H9 (cell line): ENCODE measurements at regions not wholly inside any gene's neighbourhood (a gene's known extent, or its start where the extent isn't known, plus 50 kb on each side); places are given as distances from the start of the nearest gene placed in this dataset.
A peak's percentile ranks its signal among the peaks of the same experiment; 100 is the strongest.

Experiments used
- DNase-seq: peaks from one replicate; pipeline ENCODE4 v3.0.0-alpha.2; 2017
- H2AFZ ChIP-seq: one replicate; pipeline ENCODE4 v1.6.1; 2013; ENCODE audit warnings: mild to moderate bottlenecking, low read length, control low read depth, moderate library complexity
- H2AK5ac ChIP-seq: 2 replicates; pipeline ENCODE4 v1.6.1; 2013; ENCODE audit warnings: low read length, control low read depth, mixed read lengths; ENCODE audit not compliant: insufficient read length
- H2BK120ac ChIP-seq: one replicate; pipeline ENCODE4 v1.6.1; 2013; ENCODE audit warnings: low read depth, mild to moderate bottlenecking, low read length, control low read depth, inconsistent platforms; ENCODE audit not compliant: poor library complexity, severe bottlenecking
- H2BK12ac ChIP-seq: 2 replicates; pipeline ENCODE4 v1.6.1; 2013; ENCODE audit warnings: low read length, control low read depth, mixed read lengths, low read depth; ENCODE audit not compliant: insufficient read length
- H2BK15ac ChIP-seq: 2 replicates; pipeline ENCODE4 v1.6.1; 2013; ENCODE audit warnings: low read depth, low read length, control low read depth
- H2BK20ac ChIP-seq: one replicate; pipeline ENCODE4 v1.6.1; 2013; ENCODE audit warnings: low read depth, mild to moderate bottlenecking, low read length, control low read depth, inconsistent platforms; ENCODE audit not compliant: poor library complexity, severe bottlenecking
- H2BK5ac ChIP-seq: 2 replicates; pipeline ENCODE4 v1.6.1; 2013; ENCODE audit warnings: low read length, control low read depth, mixed read lengths; ENCODE audit not compliant: insufficient read length
- H3K14ac ChIP-seq: 2 replicates; pipeline ENCODE4 v1.6.1; 2013; ENCODE audit warnings: low read length, control low read depth; ENCODE audit not compliant: insufficient read depth
- H3K18ac ChIP-seq: 2 replicates; pipeline ENCODE4 v1.6.1; 2013; ENCODE audit warnings: low read depth, mild to moderate bottlenecking, mixed read lengths, low read length, control low read depth; ENCODE audit not compliant: insufficient read length
- H3K23ac ChIP-seq: 2 replicates; pipeline ENCODE4 v1.6.1; 2013; ENCODE audit warnings: low read length, control low read depth, mixed read lengths, low read depth; ENCODE audit not compliant: insufficient read length
- H3K23me2 ChIP-seq: 2 replicates; pipeline ENCODE4 v1.6.1; 2013; ENCODE audit warnings: low read depth, mild to moderate bottlenecking, mixed read lengths, low read length, control low read depth; ENCODE audit not compliant: insufficient read length, poor library complexity, severe bottlenecking
- H3K27ac ChIP-seq: 2 replicates; pipeline ENCODE4 v1.5.1; 2013; ENCODE audit warnings: low read length, control low read depth, mixed read lengths, low read depth; ENCODE audit not compliant: insufficient read length
- H3K27me3 ChIP-seq: 2 replicates; pipeline ENCODE4 v1.6.1; 2013; ENCODE audit warnings: low read length, control low read depth, inconsistent platforms; ENCODE audit not compliant: insufficient read depth
- H3K4ac ChIP-seq: 2 replicates; pipeline ENCODE4 v1.6.1; 2013; ENCODE audit warnings: low read depth, mild to moderate bottlenecking, control low read depth, inconsistent platforms, low read length, moderate library complexity
- H3K4me1 ChIP-seq: 2 replicates; pipeline ENCODE4 v1.6.1; 2013; ENCODE audit warnings: low read length, control low read depth, inconsistent platforms; ENCODE audit not compliant: insufficient read depth
- H3K4me2 ChIP-seq: 2 replicates; pipeline ENCODE4 v1.6.1; 2013; ENCODE audit warnings: low read length, control low read depth, mixed read lengths; ENCODE audit not compliant: insufficient read length, insufficient read depth
- H3K56ac ChIP-seq: 2 replicates; pipeline ENCODE4 v1.6.1; 2013; ENCODE audit warnings: low read depth, mild to moderate bottlenecking, mixed read lengths, low read length, control low read depth; ENCODE audit not compliant: insufficient read length
- H3K79me1 ChIP-seq: 2 replicates; pipeline ENCODE4 v1.6.1; 2013; ENCODE audit warnings: low read depth, mild to moderate bottlenecking, moderate library complexity, low read length, control low read depth, inconsistent platforms; ENCODE audit not compliant: insufficient read depth, poor library complexity, severe bottlenecking
- H3K79me2 ChIP-seq: 2 replicates; pipeline ENCODE4 v1.6.1; 2013; ENCODE audit warnings: low read length, control low read depth, inconsistent platforms; ENCODE audit not compliant: insufficient read depth
- H3K9ac ChIP-seq: 2 replicates; pipeline ENCODE4 v1.6.1; 2013; ENCODE audit warnings: low read length, control low read depth, mixed read lengths; ENCODE audit not compliant: insufficient read length; ENCODE audit errors: extremely low read depth
- H3K9me3 ChIP-seq: one replicate; pipeline ENCODE4 v1.6.1; 2013; ENCODE audit warnings: low read depth, low read length, inconsistent platforms; ENCODE audit not compliant: control insufficient read depth
- H3T11ph ChIP-seq: one replicate; pipeline ENCODE4 v1.6.1; 2013; ENCODE audit warnings: mild to moderate bottlenecking, low read length, control low read depth, inconsistent platforms
- H4K20me1 ChIP-seq: one replicate; pipeline ENCODE4 v1.6.1; 2013; ENCODE audit not compliant: control insufficient read depth, insufficient read length, insufficient read depth
- H4K5ac ChIP-seq: 2 replicates; pipeline ENCODE4 v1.6.1; 2013; ENCODE audit warnings: low read depth, mild to moderate bottlenecking, mixed read lengths, low read length, control low read depth; ENCODE audit not compliant: insufficient read length
- H4K8ac ChIP-seq: replicated peaks from 2 replicates; pipeline ENCODE4 v1.6.1; 2013; ENCODE audit warnings: low read length, control low read depth, mixed read lengths, low read depth; ENCODE audit not compliant: insufficient read length
- H4K91ac ChIP-seq: 2 replicates; pipeline ENCODE4 v1.6.1; 2013; ENCODE audit warnings: low read depth, mild to moderate bottlenecking, moderate library complexity, mixed read lengths, low read length, control low read depth; ENCODE audit not compliant: insufficient read length
- H3K27ac Mint-ChIP-seq, 3 experiments: 2 replicates in 2 of 3; 3 replicates in 1 of 3; pipeline ENCODE4 v1.8.0; 2020 to 2021; ENCODE audit warnings: mixed read lengths in 3 of 3, mild to moderate bottlenecking in 1 of 3, moderate library complexity in 1 of 3
- H3K27me3 Mint-ChIP-seq: 2 replicates; pipeline ENCODE4 v1.8.0; 2021; ENCODE audit warnings: low read depth, mild to moderate bottlenecking, moderate library complexity, mixed read lengths
- H3K36me3 Mint-ChIP-seq, 3 experiments: 2 replicates in 2 of 3; 3 replicates in 1 of 3; pipeline ENCODE4 v1.8.0; 2020 to 2021; ENCODE audit warnings: low read depth in 3 of 3, mixed read lengths in 3 of 3; ENCODE audit not compliant: insufficient read depth in 1 of 3
- H3K4me1 Mint-ChIP-seq, 2 experiments: 2 replicates each; pipeline ENCODE4 v1.8.0; 2020; ENCODE audit warnings: mixed read lengths in 2 of 2
- H3K4me3 Mint-ChIP-seq, 2 experiments: 2 replicates in 1 of 2; 3 replicates in 1 of 2; pipeline ENCODE4 v1.8.0; 2020 to 2021; ENCODE audit warnings: mild to moderate bottlenecking in 2 of 2, mixed read lengths in 2 of 2, moderate library complexity in 1 of 2
- H3K9me3 Mint-ChIP-seq, 2 experiments: 2 replicates in 1 of 2; 3 replicates in 1 of 2; pipeline ENCODE4 v1.8.0; 2020; ENCODE audit warnings: mild to moderate bottlenecking in 2 of 2, mixed read lengths in 2 of 2, moderate library complexity in 1 of 2
- WGBS: extraction: QIAGEN DNeasy Blood & Tissue Kit; methylation state at CpG from one replicate; pipeline ENCODE4 v1.1.7; 2013; ENCODE audit warnings: missing lambda C conversion rate, low lambda C conversion rate, mixed read lengths; ENCODE audit not compliant: insufficient read length; ENCODE audit errors: extremely low coverage; 5-methylcytosine and 5-hydroxymethylcytosine counted together
- TF ChIP-seq, protein P1 (sequence below): fragments of 200-600 bp; sonication (generic); conservative IDR thresholded peaks from 3 replicates; pipeline ENCODE4 v1.8.0; 2021; ENCODE audit warnings: antibody characterized with exemption, mild to moderate bottlenecking

GRCh38 chr11:71112990-71113389 lies 139.4 kb downstream of the SHANK2 start:
- Mint-ChIP-seq H3K4me1 (peaks cover 28 to 29% of the 10 kb centered on the region in 2 experiments), H3K27me3 (no peaks in the 10 kb centered on the region), H3K27ac (peak overlapping the region; percentile 58 to 80 (median 66); a peak in 5 of 7 replicates), H3K36me3 (peaks cover 17 to 38% (median 34%) of the 10 kb centered on the region in 3 experiments), H3K4me3 (no peak overlapping the region), H3K9me3 (no peaks in the 10 kb centered on the region)
- Histone ChIP-seq H4K20me1 (no peaks in the 10 kb centered on the region), H4K8ac (no peak overlapping the region), H2BK120ac (no peak overlapping the region), H3K4me2 (no peak overlapping the region), H2BK5ac (no peak overlapping the region), H3K23me2 (no peaks in the 10 kb centered on the region), H2BK15ac (no peak overlapping the region), H3K4ac (no peak overlapping the region), H3K56ac (no peak overlapping the region), H3K9ac (no peak overlapping the region), H2AK5ac (no peak overlapping the region), H3K18ac (no peak overlapping the region), H3K27me3 (no peaks in the 10 kb centered on the region), H2BK12ac (no peak overlapping the region), H3K27ac (no peak overlapping the region), H3K23ac (no peak overlapping the region), H4K91ac (no peak overlapping the region), H3K79me1 (no peaks in the 10 kb centered on the region), H2AFZ (no peak overlapping the region), H2BK20ac (no peak overlapping the region), H3K14ac (no peak overlapping the region), H3K79me2 (no peaks in the 10 kb centered on the region), H3K4me1 (no peaks in the 10 kb centered on the region; the same call in 1 of the 2 replicates), H4K5ac (no peak overlapping the region), H3K9me3 (no peaks in the 10 kb centered on the region), H3T11ph (no peak overlapping the region)
- WGBS: no CpG with 5 or more reads among the region's 16 CpGs
- DNase-seq: no peak
- TF ChIP-seq, protein P1, sequence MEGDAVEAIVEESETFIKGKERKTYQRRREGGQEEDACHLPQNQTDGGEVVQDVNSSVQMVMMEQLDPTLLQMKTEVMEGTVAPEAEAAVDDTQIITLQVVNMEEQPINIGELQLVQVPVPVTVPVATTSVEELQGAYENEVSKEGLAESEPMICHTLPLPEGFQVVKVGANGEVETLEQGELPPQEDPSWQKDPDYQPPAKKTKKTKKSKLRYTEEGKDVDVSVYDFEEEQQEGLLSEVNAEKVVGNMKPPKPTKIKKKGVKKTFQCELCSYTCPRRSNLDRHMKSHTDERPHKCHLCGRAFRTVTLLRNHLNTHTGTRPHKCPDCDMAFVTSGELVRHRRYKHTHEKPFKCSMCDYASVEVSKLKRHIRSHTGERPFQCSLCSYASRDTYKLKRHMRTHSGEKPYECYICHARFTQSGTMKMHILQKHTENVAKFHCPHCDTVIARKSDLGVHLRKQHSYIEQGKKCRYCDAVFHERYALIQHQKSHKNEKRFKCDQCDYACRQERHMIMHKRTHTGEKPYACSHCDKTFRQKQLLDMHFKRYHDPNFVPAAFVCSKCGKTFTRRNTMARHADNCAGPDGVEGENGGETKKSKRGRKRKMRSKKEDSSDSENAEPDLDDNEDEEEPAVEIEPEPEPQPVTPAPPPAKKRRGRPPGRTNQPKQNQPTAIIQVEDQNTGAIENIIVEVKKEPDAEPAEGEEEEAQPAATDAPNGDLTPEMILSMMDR: no peak
